Spinal cord (tissue), 9 donors: ENCODE measurements at regions not wholly inside any gene's neighbourhood (a gene's known extent, or its start where the extent isn't known, plus 50 kb on each side); places are given as distances from the start of the nearest gene placed in this dataset.
A peak's percentile ranks its signal among the peaks of the same experiment; 100 is the strongest.

Experiments used
- DNase-seq, 6 donors: peaks; one replicate each; pipeline versions ENCODE4 v3.0.0 to v3.0.0-alpha.2; 2013 to 2015; ENCODE audit warnings: low spot score in 6 of 6, low read depth in 4 of 6
- H3K27ac ChIP-seq: one replicate; pipeline ENCODE4 v1.5.1; 2013; ENCODE audit warnings: low read depth, low read length, control low read depth
- H3K27me3 ChIP-seq: one replicate; pipeline ENCODE4 v1.6.1; 2013; ENCODE audit warnings: low read length; ENCODE audit not compliant: control insufficient read depth, insufficient read depth
- H3K36me3 ChIP-seq: one replicate; pipeline ENCODE4 v1.6.1; 2013; ENCODE audit warnings: low read length; ENCODE audit not compliant: control insufficient read depth, insufficient read depth
- H3K4me1 ChIP-seq: one replicate; pipeline ENCODE4 v1.6.1; 2013; ENCODE audit warnings: low read length; ENCODE audit not compliant: control insufficient read depth, insufficient read depth
- H3K4me3 ChIP-seq: one replicate; pipeline ENCODE4 v1.5.1; 2013; ENCODE audit warnings: low read depth, low read length, control low read depth
- H3K9me3 ChIP-seq: one replicate; pipeline ENCODE4 v1.6.1; 2013; ENCODE audit warnings: low read length; ENCODE audit not compliant: control insufficient read depth, insufficient read depth
- WGBS: methylation state at CpG from one replicate; pipeline ENCODE4 v1.1.5; 2013; ENCODE audit warnings: missing lambda C conversion rate; ENCODE audit not compliant: insufficient coverage; 5-methylcytosine and 5-hydroxymethylcytosine counted together
- donor health status: healthy.

- H3K4me1 ChIP-seq = no peaks in the 10 kb centered on the region
- H3K36me3 ChIP-seq = no peaks in the 10 kb centered on the region
- H3K9me3 ChIP-seq = no peaks in the 10 kb centered on the region
- H3K27ac ChIP-seq = no peak overlapping the region
- no CpG with 5 or more reads among the region's 2 CpGs for WGBS
- H3K27me3 ChIP-seq = no peaks in the 10 kb centered on the region
- H3K4me3 ChIP-seq = no peak overlapping the region
- DNase-seq = no peak
These were observed 112.5 kb upstream of the TGFBR2 start for GRCh38 chr3:30493911-30494311.

GRCh38 chr3:30495172-30496065 lies 111.0 kb upstream of the TGFBR2 start:
- peak in 1 of 6 donors; percentile 53 for DNase-seq
- Histone ChIP-seq H3K9me3 (no peaks in the 10 kb centered on the region), H3K27ac (peak overlapping the region; percentile 90), H3K36me3 (no peaks in the 10 kb centered on the region), H3K27me3 (no peaks in the 10 kb centered on the region), H3K4me1 (no peaks in the 10 kb centered on the region), H3K4me3 (no peak overlapping the region)
- 82% methylated on average over 1 of the region's 6 CpGs for WGBS

DNA sequence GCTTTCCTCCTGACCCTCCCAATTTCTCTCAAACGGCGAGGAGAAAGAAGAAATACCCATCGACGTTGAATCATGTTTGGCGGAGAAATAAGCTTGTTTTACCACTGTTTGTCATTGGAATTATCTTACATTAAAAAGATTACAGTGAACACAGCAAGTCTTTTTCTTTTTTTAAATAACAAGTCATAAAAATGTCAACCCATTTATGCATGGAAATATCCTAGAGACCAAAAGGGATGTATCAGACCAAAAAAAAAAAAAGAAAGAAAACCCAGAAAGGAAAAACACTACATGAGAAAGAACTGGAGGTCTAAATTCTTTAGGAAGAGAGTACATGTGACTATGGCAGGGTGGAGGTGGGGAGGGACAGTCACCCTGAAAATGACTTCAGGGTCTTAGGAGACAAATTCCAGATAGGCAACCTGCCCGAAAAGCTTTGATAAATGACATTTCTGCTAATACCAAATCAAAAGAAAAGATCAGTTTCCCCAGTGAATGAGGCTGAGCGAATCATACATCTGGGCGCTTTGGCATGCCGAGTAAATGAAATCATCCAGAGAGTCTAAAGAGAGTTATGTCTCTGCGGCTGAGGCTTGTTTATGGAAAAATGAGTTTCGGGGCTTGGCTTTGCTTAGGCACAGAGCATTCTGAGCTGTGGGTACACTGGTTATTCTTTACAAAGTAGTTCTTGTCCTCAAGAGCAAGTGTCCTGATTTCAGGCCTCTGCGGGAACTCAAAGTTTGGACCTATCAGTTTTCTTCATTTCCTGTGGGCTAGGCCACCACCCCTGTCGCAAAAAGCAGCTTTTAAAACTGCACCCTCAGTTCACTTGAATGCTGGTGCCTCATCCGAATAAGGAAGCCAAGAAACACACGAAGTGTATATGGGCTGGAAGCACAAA lies 110.1 kb upstream of the TGFBR2 start:
- Histone ChIP-seq H3K4me3 (no peak overlapping the region), H3K36me3 (no peaks in the 10 kb centered on the region), H3K27ac (peak overlapping the region; percentile 90), H3K4me1 (no peaks in the 10 kb centered on the region), H3K27me3 (no peaks in the 10 kb centered on the region), H3K9me3 (no peaks in the 10 kb centered on the region)
- 89% methylated on average over 6 of the region's 15 CpGs for WGBS
- peak in 2 of 6 donors; percentile 9 to 31 for DNase-seq

DNA sequence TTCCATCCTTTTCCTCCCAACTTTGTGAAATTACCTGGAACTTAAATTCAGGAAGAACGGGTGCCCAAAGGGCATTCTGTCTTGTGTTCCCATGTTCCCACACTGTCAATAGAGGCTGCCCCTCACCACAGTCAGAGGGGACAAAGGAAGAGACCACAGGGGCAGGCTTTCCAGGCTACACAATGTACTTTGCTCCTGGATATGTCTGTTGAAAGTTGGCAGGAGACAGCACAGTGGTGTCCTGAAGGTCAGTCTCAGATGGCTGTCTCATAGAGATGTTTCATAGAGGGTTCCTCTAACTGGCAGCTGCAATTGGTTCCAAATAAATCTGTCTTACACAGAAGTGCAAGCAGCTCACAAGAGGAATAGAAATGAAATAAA lies 107.8 kb upstream of the TGFBR2 start:
- peak overlapping the region; percentile 8 for H3K27ac ChIP-seq
- H3K27me3 ChIP-seq = no peaks in the 10 kb centered on the region
- H3K4me3 ChIP-seq = no peak overlapping the region
- H3K36me3 ChIP-seq = no peaks in the 10 kb centered on the region
- WGBS = 100% methylated on average over 1 of the region's 1 CpG
- H3K9me3 ChIP-seq = no peaks in the 10 kb centered on the region
- no peaks in the 10 kb centered on the region for H3K4me1 ChIP-seq
- DNase-seq = no peak

GRCh38 chr3:30500666-30501399 lies 105.6 kb upstream of the TGFBR2 start:
- Histone ChIP-seq H3K36me3 (no peaks in the 10 kb centered on the region), H3K27me3 (no peaks in the 10 kb centered on the region), H3K27ac (no peak overlapping the region), H3K4me3 (no peak overlapping the region), H3K4me1 (no peaks in the 10 kb centered on the region), H3K9me3 (no peaks in the 10 kb centered on the region)
- 94% methylated on average over 3 of the region's 7 CpGs for WGBS
- DNase-seq = no peak

DNA sequence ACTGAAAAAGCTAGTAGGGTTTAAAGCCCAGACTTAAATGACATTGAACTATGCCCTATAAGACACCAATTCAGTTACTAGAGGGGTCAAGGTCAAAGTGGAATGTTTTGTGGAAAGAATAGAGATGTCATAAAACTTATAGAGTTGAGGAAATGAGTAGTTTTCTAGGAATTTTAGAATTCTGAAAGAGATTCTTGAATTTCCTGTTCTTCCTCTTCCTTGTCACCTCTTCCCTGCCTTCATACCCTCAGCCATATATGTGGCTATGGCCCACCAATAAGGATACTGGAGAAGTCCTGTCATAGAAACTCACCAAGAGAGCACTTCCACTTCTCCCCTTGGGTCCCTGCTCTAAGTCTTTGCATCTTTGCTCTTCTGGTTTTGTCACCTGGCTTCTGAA lies 104.9 kb upstream of the TGFBR2 start:
- Histone ChIP-seq H3K4me1 (no peaks in the 10 kb centered on the region), H3K27ac (no peak overlapping the region), H3K9me3 (no peaks in the 10 kb centered on the region), H3K36me3 (no peaks in the 10 kb centered on the region), H3K4me3 (no peak overlapping the region), H3K27me3 (no peaks in the 10 kb centered on the region)
- no peak for DNase-seq

GRCh38 chr3:30502051-30502741 lies 104.2 kb upstream of the TGFBR2 start:
- no peaks in the 10 kb centered on the region for H3K4me1 ChIP-seq
- H3K9me3 ChIP-seq = no peaks in the 10 kb centered on the region
- H3K27me3 ChIP-seq = no peaks in the 10 kb centered on the region
- no peak overlapping the region for H3K4me3 ChIP-seq
- no peaks in the 10 kb centered on the region for H3K36me3 ChIP-seq
- H3K27ac ChIP-seq = no peak overlapping the region
- WGBS = no CpG with 5 or more reads among the region's 2 CpGs
- DNase-seq = no peak

DNA sequence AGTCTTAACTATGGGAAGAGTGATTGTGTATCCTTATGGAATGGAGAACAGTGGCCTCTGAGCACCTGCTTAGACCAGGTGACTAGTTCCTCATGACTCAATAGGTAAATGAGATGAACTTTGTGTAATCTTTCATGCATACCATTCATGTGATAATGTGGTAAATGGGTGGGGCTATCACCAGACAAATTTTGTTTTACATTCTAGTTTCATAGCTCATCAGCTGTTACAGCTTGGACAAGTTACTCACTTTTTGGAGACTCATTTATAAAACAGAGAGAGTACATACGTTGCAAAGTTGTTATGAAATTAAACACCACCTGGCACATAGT lies 103.7 kb upstream of the TGFBR2 start:
- DNase-seq = no peak
- no peak overlapping the region for H3K4me3 ChIP-seq
- no peaks in the 10 kb centered on the region for H3K4me1 ChIP-seq
- H3K27ac ChIP-seq = no peak overlapping the region
- H3K36me3 ChIP-seq = no peaks in the 10 kb centered on the region
- H3K27me3 ChIP-seq = no peaks in the 10 kb centered on the region
- WGBS = no CpG with 5 or more reads among the region's 1 CpG
- H3K9me3 ChIP-seq = no peaks in the 10 kb centered on the region

DNA sequence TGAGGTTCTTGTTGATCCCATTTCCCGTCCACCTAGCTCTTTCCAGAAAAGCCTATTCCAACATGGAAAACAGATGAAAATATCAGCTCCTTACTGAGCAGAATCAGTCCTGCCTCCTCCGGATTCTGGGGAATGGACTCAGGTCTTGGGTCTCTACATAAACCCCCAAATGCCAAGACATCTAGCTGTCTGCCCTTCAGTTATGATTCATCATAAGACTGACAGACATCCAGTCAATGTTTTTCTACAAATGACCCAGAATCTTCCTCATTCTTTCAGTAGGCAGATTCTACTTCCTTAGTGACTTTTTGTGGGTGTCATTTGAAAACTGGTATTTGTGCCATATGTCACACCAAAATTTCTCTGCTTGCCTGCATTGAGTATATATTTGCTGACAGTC lies 103.0 kb upstream of the TGFBR2 start:
- H3K9me3 ChIP-seq = no peaks in the 10 kb centered on the region
- H3K27ac ChIP-seq = no peak overlapping the region
- no peaks in the 10 kb centered on the region for H3K4me1 ChIP-seq
- DNase-seq = no peak
- H3K4me3 ChIP-seq = no peak overlapping the region
- H3K36me3 ChIP-seq = no peaks in the 10 kb centered on the region
- WGBS = 71% methylated on average over 2 of the region's 2 CpGs
- H3K27me3 ChIP-seq = no peaks in the 10 kb centered on the region
